Heart left ventricle (tissue), 13 donors: ENCODE measurements at regions not wholly inside any gene's neighbourhood (a gene's known extent, or its start where the extent isn't known, plus 50 kb on each side); places are given as distances from the start of the nearest gene placed in this dataset.

Experiments
- CTCF ChIP-seq, 12 donors: fragments of 200-600 bp; sonication (generic) in 4 of 12; IDR thresholded peaks; one replicate each; pipeline versions ENCODE4 v1.5.0 to v1.8.0; 2018 to 2022; ENCODE audit warnings: antibody characterized with exemption in 12 of 12, mild to moderate bottlenecking in 5 of 12
- POLR2A ChIP-seq, 2 donors: fragments of 450-650 bp; IDR thresholded peaks; one replicate each; pipeline ENCODE4 v1.6.1; 2017; ENCODE audit warnings: antibody characterized with exemption in 2 of 2, mild to moderate bottlenecking in 2 of 2, moderate library complexity in 2 of 2
- donor health status: ischemic (EF 13 %, LVEDD 7.1; RV severe dilation, severe dysfunction).
- donor health status: DM: no; HTN: yes; CAD: no.
- donor health status: DM: no; HTN: no; CAD: no.
- donor health status: ischemic (EF 25% LVEDD 6.9; RV normal size, moderate dysfunction).
- donor health status: ischemic (EF 25% LVEDD 5.7; RV mildly dilated, moderate dysfunction).
- donor health status: ischemic (EF 35%, LVEDD 5.7; RV mildly dilated, moderate dysfunction).
- donor health status: nonischemic (EF 11% LVEDD 7.7; RV severe dilation, severe dysfunction).
- donor health status: DM: yes; HTN: yes; CAD: no.
- donor health status: PGD.
- donor health status: ischemic (EF 29% LVEDD 5.4; RV normal size, mild dysfunction).
- donor health status: nonischemic (EF 23%, LVEDD 6.1; RV moderate dilation, normal function).

- no peak for TF ChIP-seq CTCF (IDR thresholded peaks at IDR 0.05)
- TF ChIP-seq POLR2A (IDR thresholded peaks at IDR 0.05) = no peak
Observed at GRCh38 chr16:82363026-82363816, 193.2 kb upstream of the MPHOSPH6 start.
